Bronchial epithelial cell (primary cell): ENCODE measurements at regions not wholly inside any gene's neighbourhood (a gene's known extent, or its start where the extent isn't known, plus 50 kb on each side); places are given as distances from the start of the nearest gene placed in this dataset.

ENCODE experiments used
- DNase-seq: peaks from one replicate; pipeline ENCODE4 v3.0.0-alpha.2; 2010; ENCODE audit warnings: low read depth
- FAIRE-seq: peaks from 2 replicates; lab custom pipeline; 2011; peaks lifted over from hg19 to GRCh38; lab: Jason Lieb, UNC
- H3K27me3 ChIP-seq: 2 replicates; pipeline ENCODE4 v1.5.1; 2011; ENCODE audit warnings: low read length; ENCODE audit not compliant: control insufficient read depth, insufficient read depth
- H3K36me3 ChIP-seq: 2 replicates; pipeline ENCODE4 v1.5.1; 2011; ENCODE audit warnings: low read length; ENCODE audit not compliant: control insufficient read depth, insufficient read depth
- H3K4me3 ChIP-seq: 2 replicates; pipeline ENCODE4 v1.5.1; 2011; ENCODE audit warnings: mild to moderate bottlenecking, low read depth, low read length, control low read depth
- TF ChIP-seq, protein P1 (sequence below): IDR thresholded peaks from 2 replicates; pipeline ENCODE4 v1.5.1; 2011; ENCODE audit warnings: mild to moderate bottlenecking, moderate library complexity, low read length, control low read depth, inconsistent platforms; ENCODE audit not compliant: insufficient read depth, severe bottlenecking

DNA sequence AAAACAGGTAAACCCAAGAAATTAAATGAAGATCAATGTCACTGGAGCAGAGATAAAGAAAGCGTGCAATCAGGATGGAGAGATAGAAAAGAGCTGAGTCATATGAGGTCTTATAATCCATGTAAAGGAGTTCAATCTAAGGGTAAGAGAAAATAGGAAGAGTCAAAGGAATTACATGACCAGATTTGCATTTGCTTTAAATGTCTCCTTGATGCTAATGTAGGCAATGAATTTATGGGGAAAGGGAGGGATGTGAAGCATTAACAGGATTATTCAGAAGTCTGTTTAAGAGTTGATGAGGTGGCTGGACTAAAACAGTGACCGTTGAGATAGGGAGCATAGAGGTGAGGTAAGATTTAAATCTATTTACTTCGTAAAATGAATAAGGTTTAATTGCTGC lies 623.1 kb downstream of the MBD2 start:
- FAIRE-seq = no peak
- Histone ChIP-seq H3K27me3 (no peaks in the 10 kb centered on the region), H3K36me3 (no peaks in the 10 kb centered on the region), H3K4me3 (no peak overlapping the region)
- no peak for DNase-seq
- TF ChIP-seq, protein P1, sequence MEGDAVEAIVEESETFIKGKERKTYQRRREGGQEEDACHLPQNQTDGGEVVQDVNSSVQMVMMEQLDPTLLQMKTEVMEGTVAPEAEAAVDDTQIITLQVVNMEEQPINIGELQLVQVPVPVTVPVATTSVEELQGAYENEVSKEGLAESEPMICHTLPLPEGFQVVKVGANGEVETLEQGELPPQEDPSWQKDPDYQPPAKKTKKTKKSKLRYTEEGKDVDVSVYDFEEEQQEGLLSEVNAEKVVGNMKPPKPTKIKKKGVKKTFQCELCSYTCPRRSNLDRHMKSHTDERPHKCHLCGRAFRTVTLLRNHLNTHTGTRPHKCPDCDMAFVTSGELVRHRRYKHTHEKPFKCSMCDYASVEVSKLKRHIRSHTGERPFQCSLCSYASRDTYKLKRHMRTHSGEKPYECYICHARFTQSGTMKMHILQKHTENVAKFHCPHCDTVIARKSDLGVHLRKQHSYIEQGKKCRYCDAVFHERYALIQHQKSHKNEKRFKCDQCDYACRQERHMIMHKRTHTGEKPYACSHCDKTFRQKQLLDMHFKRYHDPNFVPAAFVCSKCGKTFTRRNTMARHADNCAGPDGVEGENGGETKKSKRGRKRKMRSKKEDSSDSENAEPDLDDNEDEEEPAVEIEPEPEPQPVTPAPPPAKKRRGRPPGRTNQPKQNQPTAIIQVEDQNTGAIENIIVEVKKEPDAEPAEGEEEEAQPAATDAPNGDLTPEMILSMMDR = no peak

DNA sequence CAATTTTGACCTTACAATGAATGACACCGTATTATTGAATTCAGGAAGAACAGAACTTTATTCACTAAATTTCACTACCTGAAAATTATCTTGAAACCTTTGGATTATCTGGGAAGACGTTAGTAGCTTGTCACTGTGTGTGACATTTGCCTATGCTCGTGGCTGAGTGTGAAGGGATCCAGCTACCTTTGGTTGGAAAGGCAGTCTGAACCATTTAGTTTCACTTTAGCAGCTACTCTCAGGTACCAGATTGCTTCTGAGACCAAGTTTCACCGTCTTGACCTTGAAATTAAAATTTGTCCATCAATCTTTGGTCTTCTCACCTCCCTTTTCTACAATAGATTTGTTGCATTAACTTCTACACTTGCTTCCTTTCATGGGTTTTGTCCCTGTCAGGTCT lies 637.5 kb downstream of the MBD2 start:
- DNase-seq (no peak), FAIRE-seq (no peak)
- Histone ChIP-seq H3K36me3 (no peaks in the 10 kb centered on the region), H3K4me3 (no peak overlapping the region), H3K27me3 (no peaks in the 10 kb centered on the region)
- TF ChIP-seq, protein P1 = no peak
